ENCODE measurements at regions not wholly inside any gene's neighbourhood (a gene's known extent, or its start where the extent isn't known, plus 50 kb on each side); places are given as distances from the start of the nearest gene placed in this dataset.
"Not testable (repeated sequence)": the region's sequence is repeated elsewhere in the genome, so short reads cannot be mapped to it uniquely, and the experiment has no call there.

- no peaks in the 10 kb centered on the region for H3K27me3 ChIP-seq
- H3K4me3 ChIP-seq = no peak overlapping the region
- intact Hi-C loops (cut with DNase I) = no loop called here
- no peak for DNase-seq
- no peak for TF ChIP-seq CTCF (IDR thresholded peaks at IDR 0.05)
- no peak for TF ChIP-seq EP300 (IDR thresholded peaks at IDR 0.05)
- no peak for TF ChIP-seq POLR2A (IDR thresholded peaks at IDR 0.05)
- H3K9me3 ChIP-seq = no peaks in the 10 kb centered on the region
- H3K27ac ChIP-seq = no peak overlapping the region
- H3K36me3 ChIP-seq = no peaks in the 10 kb centered on the region
- no peaks in the 10 kb centered on the region for H3K4me1 ChIP-seq (ENCODE audit: insufficient read depth)
Observed at GRCh38 chr11:95413021-95413420, 182.0 kb upstream of the SESN3 start.

GRCh38 chr11:95412074-95412473 lies 181.1 kb upstream of the SESN3 start:
- no peak for TF ChIP-seq EP300 (IDR thresholded peaks at IDR 0.05)
- TF ChIP-seq POLR2A (IDR thresholded peaks at IDR 0.05) = no peak
- no peak for TF ChIP-seq CTCF (IDR thresholded peaks at IDR 0.05)
- no peaks in the 10 kb centered on the region for H3K4me1 ChIP-seq (ENCODE audit: insufficient read depth)
- intact Hi-C loops (cut with DNase I) = no loop called here
- H3K27me3 ChIP-seq = no peaks in the 10 kb centered on the region
- whole genome bisulfite sequencing, 3 donors = 62 to 93% (median 79%) methylated on average over 3 of the region's 3 CpGs
- no peak for DNase-seq
- H3K4me3 ChIP-seq = no peak overlapping the region
- H3K36me3 ChIP-seq = no peaks in the 10 kb centered on the region
- no peaks in the 10 kb centered on the region for H3K9me3 ChIP-seq
- H3K27ac ChIP-seq = no peak overlapping the region

GRCh38 chr11:95410707-95411106 lies 179.7 kb upstream of the SESN3 start:
- H3K36me3 ChIP-seq; H3K4me3 ChIP-seq; H3K27ac ChIP-seq; H3K9me3 ChIP-seq; intact Hi-C loops (cut with DNase I); H3K4me1 ChIP-seq (ENCODE audit: insufficient read depth); DNase-seq; H3K27me3 ChIP-seq: not testable (repeated sequence)

GRCh38 chr11:95406271-95406670 lies 175.3 kb upstream of the SESN3 start:
- intact Hi-C loops (cut with DNase I) = no loop called here
- no peaks in the 10 kb centered on the region for H3K27me3 ChIP-seq
- no peak for TF ChIP-seq CTCF (IDR thresholded peaks at IDR 0.05)
- no peak for TF ChIP-seq EP300 (IDR thresholded peaks at IDR 0.05)
- TF ChIP-seq POLR2A (IDR thresholded peaks at IDR 0.05) = no peak
- no peak overlapping the region for H3K4me3 ChIP-seq
- H3K36me3 ChIP-seq = no peaks in the 10 kb centered on the region
- 87 to 93% (median 88%) methylated on average over 1 of the region's 1 CpG for WGBS, 3 donors
- no peaks in the 10 kb centered on the region for H3K4me1 ChIP-seq (ENCODE audit: insufficient read depth)
- H3K27ac ChIP-seq = no peak overlapping the region
- H3K9me3 ChIP-seq = no peaks in the 10 kb centered on the region
- DNase-seq = no peak

- intact Hi-C loops (cut with DNase I) = no loop called here
- Histone ChIP-seq H3K9me3 (no peaks in the 10 kb centered on the region), H3K36me3 (no peaks in the 10 kb centered on the region), H3K27ac (no peak overlapping the region), H3K4me3 (no peak overlapping the region), H3K27me3 (no peaks in the 10 kb centered on the region), H3K4me1 (ENCODE audit: insufficient read depth) (no peaks in the 10 kb centered on the region)
- TF ChIP-seq POLR2A (IDR thresholded peaks at IDR 0.05) = no peak
- TF ChIP-seq EP300 (IDR thresholded peaks at IDR 0.05) = no peak
- no peak for TF ChIP-seq CTCF (IDR thresholded peaks at IDR 0.05)
- 81 to 86% (median 83%) methylated on average over 4 of the region's 4 CpGs for WGBS, 3 donors
- DNase-seq = no peak
Observed at GRCh38 chr11:95404370-95404769, 173.4 kb upstream of the SESN3 start.

All from ovary (tissue), 7 donors.